ENCODE measurements at regions not wholly inside any gene's neighbourhood (a gene's known extent, or its start where the extent isn't known, plus 50 kb on each side); places are given as distances from the start of the nearest gene placed in this dataset.

DNA sequence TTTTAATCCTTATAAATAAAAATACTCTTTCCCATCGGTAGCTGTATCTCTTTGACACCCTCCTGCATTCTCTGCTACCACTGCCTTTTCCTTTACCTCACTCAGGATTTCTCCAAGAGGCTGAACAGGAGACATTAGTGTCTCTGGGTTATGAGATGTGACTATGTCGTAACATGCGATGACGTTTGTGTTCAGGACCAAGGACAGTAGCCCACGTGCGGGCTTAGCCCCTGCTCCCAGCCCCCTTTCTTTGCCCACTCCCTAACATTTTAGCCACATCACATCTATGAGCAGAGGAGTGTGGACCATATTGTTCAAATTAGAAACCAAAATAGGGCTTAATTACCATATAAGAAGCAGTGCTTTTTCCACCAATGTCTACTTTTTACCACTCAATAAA lies 369.3 kb downstream of the FBXW7 start:
- Histone ChIP-seq H3K4me3 (IDR thresholded peaks at IDR 0.05; ENCODE audit: insufficient read depth, low read depth, low read length) (no peak overlapping the region), H3K27ac (no peak overlapping the region), H3K27me3 (ENCODE audit: insufficient read depth, low read depth) (no peaks in the 10 kb centered on the region), H3K79me2 (ENCODE audit: insufficient read depth, low read depth) (no peaks in the 10 kb centered on the region), H4K20me1 (ENCODE audit: insufficient read depth) (no peaks in the 10 kb centered on the region), H3K9ac (no peak overlapping the region), H2AFZ (ENCODE audit: low read depth) (no peak overlapping the region), H3K36me3 (ENCODE audit: insufficient read depth) (no peaks in the 10 kb centered on the region), H3K4me1 (ENCODE audit: low read depth, poor library complexity, severe bottlenecking) (no peaks in the 10 kb centered on the region), H3K4me2 (no peak overlapping the region)
- TF ChIP-seq CTCF (conservative IDR thresholded peaks at IDR 0.05; ENCODE audit: low read depth, low read length), result no peak

DNA sequence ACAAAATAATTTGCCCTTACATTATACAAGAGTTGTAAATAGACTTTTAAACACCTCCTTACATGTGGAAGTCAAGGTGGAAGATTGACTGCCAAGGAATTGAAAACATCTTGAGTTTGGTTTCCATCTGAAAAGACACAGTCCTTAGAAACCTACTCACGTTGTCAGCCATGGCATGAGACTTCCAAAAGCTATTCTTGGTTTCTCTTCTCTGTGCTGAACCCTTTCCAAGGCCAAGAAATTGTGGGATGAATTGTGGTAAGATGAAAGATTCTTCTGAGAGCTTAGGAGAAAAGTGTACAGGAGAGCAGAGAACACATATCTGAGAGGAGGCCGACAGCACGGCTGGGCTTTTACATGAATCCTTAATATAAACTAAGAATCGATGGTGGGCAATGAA lies 370.0 kb downstream of the FBXW7 start:
- H3K4me2 ChIP-seq, result no peak overlapping the region
- no peak overlapping the region for H3K4me3 ChIP-seq (IDR thresholded peaks at IDR 0.05; ENCODE audit: insufficient read depth, low read depth, low read length)
- H3K27ac ChIP-seq, result no peak overlapping the region
- H3K36me3 ChIP-seq (ENCODE audit: insufficient read depth), result no peaks in the 10 kb centered on the region
- TF ChIP-seq CTCF (conservative IDR thresholded peaks at IDR 0.05; ENCODE audit: low read depth, low read length), result no peak
- H3K27me3 ChIP-seq (ENCODE audit: insufficient read depth, low read depth), result no peaks in the 10 kb centered on the region
- no peaks in the 10 kb centered on the region for H3K4me1 ChIP-seq (ENCODE audit: low read depth, poor library complexity, severe bottlenecking)
- H2AFZ ChIP-seq (ENCODE audit: low read depth), result no peak overlapping the region
- H3K9ac ChIP-seq, result no peak overlapping the region
- no peaks in the 10 kb centered on the region for H4K20me1 ChIP-seq (ENCODE audit: insufficient read depth)
- no peaks in the 10 kb centered on the region for H3K79me2 ChIP-seq (ENCODE audit: insufficient read depth, low read depth)

DNA sequence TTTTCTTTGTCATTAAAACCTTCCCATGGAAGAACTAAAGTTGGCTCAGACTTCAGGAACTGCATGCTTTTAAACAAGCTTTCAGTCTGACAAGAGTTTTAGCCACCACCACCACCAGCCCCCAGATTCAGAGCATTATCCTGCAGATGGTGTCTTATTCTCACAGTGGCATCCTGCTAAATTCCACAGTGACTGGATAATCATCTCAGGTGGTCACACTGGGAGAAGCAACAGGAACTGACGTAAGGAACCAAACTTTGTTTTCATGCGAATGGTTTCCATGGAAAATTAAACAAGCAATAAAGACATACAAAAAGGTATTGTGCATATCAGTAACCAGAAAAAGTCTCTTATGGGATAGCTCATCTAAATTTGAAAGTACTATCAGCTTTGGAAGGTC lies 370.7 kb downstream of the FBXW7 start:
- H3K27me3 ChIP-seq (ENCODE audit: insufficient read depth, low read depth), result no peaks in the 10 kb centered on the region
- H3K27ac ChIP-seq, result no peak overlapping the region
- H3K4me2 ChIP-seq, result no peak overlapping the region
- no peak overlapping the region for H2AFZ ChIP-seq (ENCODE audit: low read depth)
- no peaks in the 10 kb centered on the region for H3K79me2 ChIP-seq (ENCODE audit: insufficient read depth, low read depth)
- no peak for TF ChIP-seq CTCF (conservative IDR thresholded peaks at IDR 0.05; ENCODE audit: low read depth, low read length)
- H3K4me3 ChIP-seq (IDR thresholded peaks at IDR 0.05; ENCODE audit: insufficient read depth, low read depth, low read length), result no peak overlapping the region
- H4K20me1 ChIP-seq (ENCODE audit: insufficient read depth), result no peaks in the 10 kb centered on the region
- H3K36me3 ChIP-seq (ENCODE audit: insufficient read depth), result no peaks in the 10 kb centered on the region
- no peaks in the 10 kb centered on the region for H3K4me1 ChIP-seq (ENCODE audit: low read depth, poor library complexity, severe bottlenecking)
- H3K9ac ChIP-seq, result no peak overlapping the region

- Histone ChIP-seq H3K9ac (no peak overlapping the region), H3K79me2 (ENCODE audit: insufficient read depth, low read depth) (no peaks in the 10 kb centered on the region), H3K4me2 (no peak overlapping the region), H3K4me1 (ENCODE audit: low read depth, poor library complexity, severe bottlenecking) (no peaks in the 10 kb centered on the region), H3K36me3 (ENCODE audit: insufficient read depth) (no peaks in the 10 kb centered on the region), H4K20me1 (ENCODE audit: insufficient read depth) (no peaks in the 10 kb centered on the region), H3K27ac (no peak overlapping the region), H3K27me3 (ENCODE audit: insufficient read depth, low read depth) (no peaks in the 10 kb centered on the region), H3K4me3 (IDR thresholded peaks at IDR 0.05; ENCODE audit: insufficient read depth, low read depth, low read length) (no peak overlapping the region), H2AFZ (ENCODE audit: low read depth) (no peak overlapping the region)
- no peak for TF ChIP-seq CTCF (conservative IDR thresholded peaks at IDR 0.05; ENCODE audit: low read depth, low read length)
These were observed 371.3 kb downstream of the FBXW7 start for GRCh38 chr4:152164561-152164960.

GRCh38 chr4:152162331-152162697 lies 373.6 kb downstream of the FBXW7 start:
- Histone ChIP-seq H3K36me3 (ENCODE audit: insufficient read depth) (no peaks in the 10 kb centered on the region), H3K4me2 (no peak overlapping the region), H3K79me2 (ENCODE audit: insufficient read depth, low read depth) (no peaks in the 10 kb centered on the region), H3K9ac (no peak overlapping the region), H3K27me3 (ENCODE audit: insufficient read depth, low read depth) (no peaks in the 10 kb centered on the region), H4K20me1 (ENCODE audit: insufficient read depth) (no peaks in the 10 kb centered on the region), H2AFZ (ENCODE audit: low read depth) (no peak overlapping the region), H3K4me3 (IDR thresholded peaks at IDR 0.05; ENCODE audit: insufficient read depth, low read depth, low read length) (no peak overlapping the region), H3K4me1 (ENCODE audit: low read depth, poor library complexity, severe bottlenecking) (no peaks in the 10 kb centered on the region), H3K27ac (no peak overlapping the region)
- TF ChIP-seq CTCF (conservative IDR thresholded peaks at IDR 0.05; ENCODE audit: low read depth, low read length), result no peak
